PC-3 (cell line): ENCODE measurements at regions not wholly inside any gene's neighbourhood (a gene's known extent, or its start where the extent isn't known, plus 50 kb on each side); places are given as distances from the start of the nearest gene placed in this dataset.

Experiments
- ATAC-seq: fragments of 200-7000 bp; cut with Tn5 transposase; 2 replicates; pipeline ENCODE4 v1.9.1; 2020; ENCODE audit warnings: mild to moderate bottlenecking, moderate library complexity
- BruUV-seq: library from RNA; stranded (reverse); fragments of 400-500 nt; replicated peaks from 2 replicates; lab custom pipeline; 2021; lab: Mats Ljungman, UMichigan
- CTCF ChIA-PET: fragments of 300-600 bp; sonication (Branson Sonifier 250); formaldehyde crosslinking; loops from one replicate; lab custom pipeline; 2022; ENCODE audit warnings: antibody characterized with exemption; lab: Charles Lee
- POLR2A ChIA-PET: fragments of 300-600 bp; sonication (Branson Sonifier 250); formaldehyde crosslinking; loops from one replicate; lab custom pipeline; 2022; ENCODE audit warnings: antibody characterized with exemption; ENCODE audit not compliant: unreplicated experiment; lab: Charles Lee
- DNase-seq: peaks from one replicate; pipeline ENCODE4 v3.0.0-alpha.2; 2015
- H2AFZ ChIP-seq: fragments of 300-600 bp; sonication (generic); 2 replicates; pipeline ENCODE4 v1.6.0; 2016; ENCODE audit warnings: antibody characterized with exemption, low read length
- H3F3A ChIP-seq: fragments of 300-600 bp; sonication (generic); one replicate; pipeline ENCODE4 v1.6.0; 2017; ENCODE audit warnings: antibody characterized with exemption, low read length, control low read depth, mild to moderate bottlenecking; ENCODE audit not compliant: unreplicated experiment
- H3K27ac ChIP-seq: fragments of 300-600 bp; sonication (generic); 2 replicates; pipeline ENCODE4 v1.5.1; 2016; ENCODE audit warnings: mild to moderate bottlenecking, low read length
- H3K27me3 ChIP-seq: fragments of 300-600 bp; sonication (generic); 2 replicates; pipeline ENCODE4 v1.6.1; 2016; ENCODE audit warnings: low read length, mixed read lengths
- H3K36me3 ChIP-seq: fragments of 300-600 bp; sonication (generic); 2 replicates; pipeline ENCODE4 v1.6.1; 2016; ENCODE audit warnings: low read depth, mixed run types, low read length, mixed read lengths
- H3K4me1 ChIP-seq: fragments of 300-600 bp; sonication (generic); 2 replicates; pipeline ENCODE4 v1.5.1; 2016; ENCODE audit warnings: low read length; ENCODE audit not compliant: insufficient read depth
- H3K4me2 ChIP-seq: fragments of 300-600 bp; sonication (generic); 2 replicates; pipeline ENCODE4 v1.6.0; 2016; ENCODE audit warnings: low read length
- H3K4me3 ChIP-seq: fragments of 300-600 bp; sonication (generic); 2 replicates; pipeline ENCODE4 v1.5.1; 2016; ENCODE audit warnings: mild to moderate bottlenecking, low read length, mixed read lengths
- H3K79me2 ChIP-seq: fragments of 300-600 bp; sonication (generic); 2 replicates; pipeline ENCODE4 v1.6.1; 2017; ENCODE audit warnings: low read length, mixed read lengths
- H3K9ac ChIP-seq: fragments of 300-600 bp; sonication (generic); 2 replicates; pipeline ENCODE4 v1.6.0; 2016; ENCODE audit warnings: mild to moderate bottlenecking, low read length
- H3K9me2 ChIP-seq: fragments of 300-600 bp; sonication (generic); replicated peaks from 2 replicates; pipeline ENCODE4 v1.6.1; 2016; ENCODE audit warnings: mixed run types, low read length, mixed read lengths
- H3K9me3 ChIP-seq: fragments of 300-600 bp; sonication (generic); 2 replicates; pipeline ENCODE4 v1.6.1; 2016; ENCODE audit warnings: low read length, mixed read lengths
- H4K20me1 ChIP-seq: fragments of 300-600 bp; sonication (generic); 2 replicates; pipeline ENCODE4 v1.6.1; 2016; ENCODE audit warnings: low read length, mixed read lengths
- EZH2 ChIP-seq: fragments of 300-600 bp; sonication (generic); IDR thresholded peaks from one replicate; pipeline ENCODE4 v1.6.1; 2017; ENCODE audit warnings: antibody characterized with exemption, mild to moderate bottlenecking, low read length; ENCODE audit not compliant: unreplicated experiment
- EZH2phosphoT487 ChIP-seq: fragments of 300-600 bp; sonication (generic); IDR thresholded peaks from 2 replicates; pipeline ENCODE4 v1.6.1; 2018; ENCODE audit warnings: mild to moderate bottlenecking, antibody characterized with exemption, low read length, borderline replicate concordance
- intact Hi-C: fragments of 100-400 bp; cut with micrococcal nuclease; formaldehyde crosslinking; loops from 2 replicates; pipeline ENCODE4 v1.9.0; 2023
- TF ChIP-seq, protein P1 (sequence below): fragments of 300-600 bp; sonication (generic); conservative IDR thresholded peaks from 2 replicates; pipeline ENCODE4 v1.5.1; 2017; ENCODE audit warnings: antibody characterized with exemption, low read depth, mild to moderate bottlenecking, low read length

DNA sequence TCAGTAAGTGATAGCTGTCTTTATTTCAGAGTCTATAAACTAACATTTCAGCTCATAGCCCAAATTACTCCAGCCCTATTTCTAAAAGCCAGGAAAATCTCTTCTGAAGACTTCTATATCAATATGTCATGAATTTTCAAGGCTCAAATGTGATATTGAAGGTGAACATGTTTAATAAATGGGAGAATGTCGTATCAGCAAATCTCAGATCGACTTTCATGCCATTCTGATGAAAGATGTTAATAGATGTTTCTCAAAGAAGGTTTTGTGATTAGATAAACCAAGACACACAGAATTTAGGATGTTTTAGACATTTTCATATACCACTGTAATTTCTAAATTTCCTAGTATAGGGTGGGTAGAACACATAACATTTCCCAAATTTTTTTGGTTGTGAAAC is 380.6 kb downstream of the ARL4A start:
- Histone ChIP-seq H3K9me2 (no peaks in the 10 kb centered on the region), H3F3A (no peaks in the 10 kb centered on the region), H3K9me3 (no peaks in the 10 kb centered on the region), H3K27ac (no peak overlapping the region), H3K4me3 (no peak overlapping the region), H3K79me2 (no peaks in the 10 kb centered on the region), H4K20me1 (no peaks in the 10 kb centered on the region), H3K4me1 (no peaks in the 10 kb centered on the region), H3K9ac (no peak overlapping the region), H2AFZ (no peak overlapping the region), H3K36me3 (no peaks in the 10 kb centered on the region), H3K27me3 (no peaks in the 10 kb centered on the region), H3K4me2 (no peak overlapping the region)
- ChIA-PET POLR2A (no interaction called here), CTCF (no interaction called here)
- intact Hi-C loops, result no loop called here
- no peak for ATAC-seq
- BruUV-seq, result no TSS peak
- no peak for DNase-seq
- TF ChIP-seq EZH2, result no peak
- TF ChIP-seq EZH2phosphoT487, result no peak
- TF ChIP-seq, protein P1, sequence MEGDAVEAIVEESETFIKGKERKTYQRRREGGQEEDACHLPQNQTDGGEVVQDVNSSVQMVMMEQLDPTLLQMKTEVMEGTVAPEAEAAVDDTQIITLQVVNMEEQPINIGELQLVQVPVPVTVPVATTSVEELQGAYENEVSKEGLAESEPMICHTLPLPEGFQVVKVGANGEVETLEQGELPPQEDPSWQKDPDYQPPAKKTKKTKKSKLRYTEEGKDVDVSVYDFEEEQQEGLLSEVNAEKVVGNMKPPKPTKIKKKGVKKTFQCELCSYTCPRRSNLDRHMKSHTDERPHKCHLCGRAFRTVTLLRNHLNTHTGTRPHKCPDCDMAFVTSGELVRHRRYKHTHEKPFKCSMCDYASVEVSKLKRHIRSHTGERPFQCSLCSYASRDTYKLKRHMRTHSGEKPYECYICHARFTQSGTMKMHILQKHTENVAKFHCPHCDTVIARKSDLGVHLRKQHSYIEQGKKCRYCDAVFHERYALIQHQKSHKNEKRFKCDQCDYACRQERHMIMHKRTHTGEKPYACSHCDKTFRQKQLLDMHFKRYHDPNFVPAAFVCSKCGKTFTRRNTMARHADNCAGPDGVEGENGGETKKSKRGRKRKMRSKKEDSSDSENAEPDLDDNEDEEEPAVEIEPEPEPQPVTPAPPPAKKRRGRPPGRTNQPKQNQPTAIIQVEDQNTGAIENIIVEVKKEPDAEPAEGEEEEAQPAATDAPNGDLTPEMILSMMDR, result no peak

DNA sequence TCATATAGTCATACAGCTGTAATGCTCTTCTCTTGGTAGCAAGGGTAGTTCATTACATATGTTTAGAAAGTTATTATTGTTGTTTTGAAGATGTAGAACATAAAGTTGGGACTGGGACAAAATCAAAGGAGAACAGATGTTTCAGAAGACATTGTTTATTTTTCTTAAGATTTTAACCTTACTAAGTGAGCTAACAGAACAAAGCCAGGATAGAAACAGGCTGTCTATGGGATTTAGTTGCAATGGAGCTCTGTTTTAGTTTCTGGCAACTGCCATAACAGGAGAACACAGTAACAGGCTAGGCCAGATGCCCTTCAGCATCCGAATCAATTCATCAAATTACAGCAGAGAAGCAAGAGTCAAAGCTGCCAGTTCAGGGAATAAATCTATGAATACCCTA is 382.4 kb downstream of the ARL4A start:
- ATAC-seq, result no peak
- H3K9me2 ChIP-seq, result no peaks in the 10 kb centered on the region
- no peaks in the 10 kb centered on the region for H4K20me1 ChIP-seq
- H3K27me3 ChIP-seq, result no peaks in the 10 kb centered on the region
- H3K9me3 ChIP-seq, result no peaks in the 10 kb centered on the region
- no peak overlapping the region for H3K9ac ChIP-seq
- no peak for DNase-seq
- ChIA-PET CTCF (no interaction called here), POLR2A (no interaction called here)
- BruUV-seq, result no TSS peak
- no peaks in the 10 kb centered on the region for H3F3A ChIP-seq
- intact Hi-C loops, result no loop called here
- no peak overlapping the region for H3K27ac ChIP-seq
- H3K36me3 ChIP-seq, result no peaks in the 10 kb centered on the region
- no peaks in the 10 kb centered on the region for H3K4me1 ChIP-seq
- H3K4me2 ChIP-seq, result no peak overlapping the region
- H2AFZ ChIP-seq, result no peak overlapping the region
- no peaks in the 10 kb centered on the region for H3K79me2 ChIP-seq
- no peak for TF ChIP-seq EZH2
- no peak for TF ChIP-seq EZH2phosphoT487
- TF ChIP-seq, protein P1, result no peak
- no peak overlapping the region for H3K4me3 ChIP-seq

DNA sequence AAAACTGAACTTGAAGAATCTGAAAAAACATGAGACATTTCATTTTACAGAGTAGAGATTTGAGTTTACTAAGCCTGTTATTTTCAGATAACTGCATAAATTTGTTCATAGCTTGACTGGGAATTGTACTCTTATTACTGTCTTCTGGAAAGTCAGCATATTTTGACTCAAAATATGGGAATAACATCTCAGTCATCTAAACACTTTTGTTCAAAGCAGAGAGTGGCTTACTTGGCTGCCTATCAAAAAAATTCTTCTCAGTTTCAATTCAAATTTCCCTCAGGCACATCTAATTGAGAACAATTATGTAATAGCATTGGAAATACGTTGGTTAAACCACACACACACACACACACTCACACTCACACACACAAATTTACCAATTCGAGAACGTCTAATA is 384.6 kb downstream of the ARL4A start:
- DNase-seq, result no peak
- Histone ChIP-seq H3K4me2 (no peak overlapping the region), H3K36me3 (no peaks in the 10 kb centered on the region), H3K27me3 (no peaks in the 10 kb centered on the region), H3F3A (no peaks in the 10 kb centered on the region), H3K79me2 (no peaks in the 10 kb centered on the region), H3K4me1 (peaks cover 7% of the 10 kb centered on the region), H3K27ac (no peak overlapping the region), H2AFZ (no peak overlapping the region), H3K9me2 (no peaks in the 10 kb centered on the region), H3K9ac (no peak overlapping the region), H4K20me1 (no peaks in the 10 kb centered on the region), H3K9me3 (no peaks in the 10 kb centered on the region), H3K4me3 (no peak overlapping the region)
- ChIA-PET POLR2A (no interaction called here), CTCF (no interaction called here)
- TF ChIP-seq EZH2phosphoT487 (no peak), EZH2 (no peak)
- TF ChIP-seq, protein P1, result no peak
- no peak for ATAC-seq
- intact Hi-C loops, result no loop called here
- BruUV-seq, result no TSS peak
